ENCODE measurements at regions not wholly inside any gene's neighbourhood (a gene's known extent, or its start where the extent isn't known, plus 50 kb on each side); places are given as distances from the start of the nearest gene placed in this dataset.

GRCh38 chr12:91852634-91853033 is 293.0 kb downstream of the BTG1 start:
- Histone ChIP-seq H3K4me3 (replicated peaks; ENCODE audit: insufficient read depth, low read length) (no peak overlapping the region), H3K27ac (replicated peaks) (no peak overlapping the region), H3K27me3 (ENCODE audit: insufficient read depth, poor library complexity, severe bottlenecking) (no peaks in the 10 kb centered on the region)
- DNase-seq (ENCODE audit: low read depth in 1 of 2, low spot score in 1 of 2), result no peak
- TF ChIP-seq POLR2AphosphoS5 (IDR thresholded peaks at IDR 0.05; ENCODE audit: low read depth), result no peak
- TF ChIP-seq REST (IDR thresholded peaks at IDR 0.05; ENCODE audit: insufficient replicate concordance, low read depth), result no peak
- no peak for TF ChIP-seq SPI1 (IDR thresholded peaks at IDR 0.05; ENCODE audit: borderline replicate concordance, low read depth)
- TF ChIP-seq GABPA (IDR thresholded peaks at IDR 0.05; ENCODE audit: low read depth), result no peak
- TF ChIP-seq CTCF (IDR thresholded peaks at IDR 0.05; ENCODE audit: insufficient read depth, low read length), result no peak

GRCh38 chr12:91851741-91852477 is 293.7 kb downstream of the BTG1 start:
- no peak for DNase-seq (ENCODE audit: low read depth in 1 of 2, low spot score in 1 of 2)
- H3K4me3 ChIP-seq (replicated peaks; ENCODE audit: insufficient read depth, low read length), result no peak overlapping the region
- H3K27me3 ChIP-seq (ENCODE audit: insufficient read depth, poor library complexity, severe bottlenecking), result no peaks in the 10 kb centered on the region
- TF ChIP-seq SPI1 (IDR thresholded peaks at IDR 0.05; ENCODE audit: borderline replicate concordance, low read depth), result no peak
- TF ChIP-seq POLR2AphosphoS5 (IDR thresholded peaks at IDR 0.05; ENCODE audit: low read depth), result no peak
- no peak for TF ChIP-seq REST (IDR thresholded peaks at IDR 0.05; ENCODE audit: insufficient replicate concordance, low read depth)
- no peak for TF ChIP-seq GABPA (IDR thresholded peaks at IDR 0.05; ENCODE audit: low read depth)
- TF ChIP-seq CTCF (IDR thresholded peaks at IDR 0.05; ENCODE audit: insufficient read depth, low read length), result no peak
- H3K27ac ChIP-seq (replicated peaks), result no peak overlapping the region

GRCh38 chr12:91846466-91847055 is 299.1 kb downstream of the BTG1 start:
- TF ChIP-seq REST (IDR thresholded peaks at IDR 0.05; ENCODE audit: insufficient replicate concordance, low read depth) (no peak), SPI1 (IDR thresholded peaks at IDR 0.05; ENCODE audit: borderline replicate concordance, low read depth) (no peak), GABPA (IDR thresholded peaks at IDR 0.05; ENCODE audit: low read depth) (no peak), POLR2AphosphoS5 (IDR thresholded peaks at IDR 0.05; ENCODE audit: low read depth) (no peak), CTCF (IDR thresholded peaks at IDR 0.05; ENCODE audit: insufficient read depth, low read length) (no peak)
- DNase-seq (ENCODE audit: low read depth in 1 of 2, low spot score in 1 of 2), result no peak
- no peaks in the 10 kb centered on the region for H3K27me3 ChIP-seq (ENCODE audit: insufficient read depth, poor library complexity, severe bottlenecking)
- no peak overlapping the region for H3K27ac ChIP-seq (replicated peaks)
- no peak overlapping the region for H3K4me3 ChIP-seq (replicated peaks; ENCODE audit: insufficient read depth, low read length)
